Mesothelial cell of epicardium (in vitro differentiated cells): ENCODE measurements at regions not wholly inside any gene's neighbourhood (a gene's known extent, or its start where the extent isn't known, plus 50 kb on each side); places are given as distances from the start of the nearest gene placed in this dataset.

Experiments
- DNase-seq, 2 experiments: peaks; one replicate each; pipeline ENCODE4 v3.0.0; 2021; ENCODE audit warnings: low spot score in 2 of 2; ENCODE audit not compliant: unreplicated experiment in 2 of 2
- H3K27ac Mint-ChIP-seq: 2 replicates; pipeline ENCODE4 v1.8.0; 2021; ENCODE audit warnings: mixed read lengths
- H3K27me3 Mint-ChIP-seq: 2 replicates; pipeline ENCODE4 v1.8.0; 2021; ENCODE audit warnings: low read depth, mixed read lengths
- H3K36me3 Mint-ChIP-seq: 2 replicates; pipeline ENCODE4 v1.8.0; 2021; ENCODE audit warnings: mixed read lengths
- H3K4me1 Mint-ChIP-seq: 2 replicates; pipeline ENCODE4 v1.8.0; 2021; ENCODE audit warnings: mixed read lengths
- H3K4me3 Mint-ChIP-seq: 2 replicates; pipeline ENCODE4 v1.8.0; 2021; ENCODE audit warnings: mild to moderate bottlenecking, moderate library complexity, mixed read lengths
- H3K9me3 Mint-ChIP-seq: 2 replicates; pipeline ENCODE4 v1.8.0; 2021; ENCODE audit warnings: mixed read lengths
- TF ChIP-seq, protein P1 (sequence below): fragments of 200-600 bp; sonication (generic); IDR thresholded peaks from one replicate; pipeline ENCODE4 v1.5.0; 2021; ENCODE audit warnings: antibody characterized with exemption; ENCODE audit not compliant: unreplicated experiment

DNA sequence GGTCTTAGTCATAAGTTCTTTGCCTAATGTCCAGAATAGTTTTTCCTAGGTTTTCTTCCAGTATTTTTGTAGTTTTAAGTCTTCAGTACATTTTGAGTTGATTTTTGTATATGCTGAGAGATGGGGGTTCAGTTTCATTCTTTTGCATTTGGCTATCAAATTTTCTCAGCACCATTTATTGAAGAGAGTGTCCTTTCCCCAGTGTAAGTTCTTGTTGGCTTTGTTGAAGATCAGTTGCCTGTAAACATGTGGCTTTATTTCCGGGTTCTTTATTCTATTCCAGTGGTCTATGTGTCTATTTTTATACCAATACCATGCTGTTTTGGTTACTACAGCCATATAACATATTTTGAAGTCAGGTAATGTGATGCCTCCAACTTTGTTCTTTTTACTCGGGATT is 87.5 kb upstream of the MYCN start:
- Mint-ChIP-seq H3K9me3 (peaks cover 9% of the 10 kb centered on the region), H3K27ac (no peak overlapping the region), H3K27me3 (no peaks in the 10 kb centered on the region), H3K4me3 (no peak overlapping the region), H3K36me3 (no peaks in the 10 kb centered on the region), H3K4me1 (no peaks in the 10 kb centered on the region)
- no peak for DNase-seq
- TF ChIP-seq, protein P1, sequence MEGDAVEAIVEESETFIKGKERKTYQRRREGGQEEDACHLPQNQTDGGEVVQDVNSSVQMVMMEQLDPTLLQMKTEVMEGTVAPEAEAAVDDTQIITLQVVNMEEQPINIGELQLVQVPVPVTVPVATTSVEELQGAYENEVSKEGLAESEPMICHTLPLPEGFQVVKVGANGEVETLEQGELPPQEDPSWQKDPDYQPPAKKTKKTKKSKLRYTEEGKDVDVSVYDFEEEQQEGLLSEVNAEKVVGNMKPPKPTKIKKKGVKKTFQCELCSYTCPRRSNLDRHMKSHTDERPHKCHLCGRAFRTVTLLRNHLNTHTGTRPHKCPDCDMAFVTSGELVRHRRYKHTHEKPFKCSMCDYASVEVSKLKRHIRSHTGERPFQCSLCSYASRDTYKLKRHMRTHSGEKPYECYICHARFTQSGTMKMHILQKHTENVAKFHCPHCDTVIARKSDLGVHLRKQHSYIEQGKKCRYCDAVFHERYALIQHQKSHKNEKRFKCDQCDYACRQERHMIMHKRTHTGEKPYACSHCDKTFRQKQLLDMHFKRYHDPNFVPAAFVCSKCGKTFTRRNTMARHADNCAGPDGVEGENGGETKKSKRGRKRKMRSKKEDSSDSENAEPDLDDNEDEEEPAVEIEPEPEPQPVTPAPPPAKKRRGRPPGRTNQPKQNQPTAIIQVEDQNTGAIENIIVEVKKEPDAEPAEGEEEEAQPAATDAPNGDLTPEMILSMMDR, result no peak

- H3K27me3 Mint-ChIP-seq, result no peaks in the 10 kb centered on the region
- no peaks in the 10 kb centered on the region for H3K36me3 Mint-ChIP-seq
- no peak overlapping the region for H3K27ac Mint-ChIP-seq
- H3K9me3 Mint-ChIP-seq, result peaks cover 9% of the 10 kb centered on the region
- no peak overlapping the region for H3K4me3 Mint-ChIP-seq
- H3K4me1 Mint-ChIP-seq, result peaks cover 2% of the 10 kb centered on the region
- no peak for DNase-seq
- TF ChIP-seq, protein P1, result no peak
Measured at GRCh38 chr2:15853903-15854302, 86.4 kb upstream of the MYCN start.

GRCh38 chr2:15855766-15856260 is 84.5 kb upstream of the MYCN start:
- Mint-ChIP-seq H3K4me3 (no peak overlapping the region), H3K9me3 (peaks cover 3% of the 10 kb centered on the region), H3K27ac (no peak overlapping the region), H3K27me3 (no peaks in the 10 kb centered on the region), H3K36me3 (no peaks in the 10 kb centered on the region), H3K4me1 (peaks cover 2% of the 10 kb centered on the region)
- DNase-seq, result no peak
- TF ChIP-seq, protein P1, result no peak

GRCh38 chr2:15856318-15856717 is 84.0 kb upstream of the MYCN start:
- TF ChIP-seq, protein P1, result no peak
- Mint-ChIP-seq H3K27ac (no peak overlapping the region), H3K4me3 (no peak overlapping the region), H3K36me3 (no peaks in the 10 kb centered on the region), H3K27me3 (no peaks in the 10 kb centered on the region), H3K4me1 (peaks cover 2% of the 10 kb centered on the region), H3K9me3 (peaks cover 3% of the 10 kb centered on the region)
- DNase-seq, result no peak

DNA sequence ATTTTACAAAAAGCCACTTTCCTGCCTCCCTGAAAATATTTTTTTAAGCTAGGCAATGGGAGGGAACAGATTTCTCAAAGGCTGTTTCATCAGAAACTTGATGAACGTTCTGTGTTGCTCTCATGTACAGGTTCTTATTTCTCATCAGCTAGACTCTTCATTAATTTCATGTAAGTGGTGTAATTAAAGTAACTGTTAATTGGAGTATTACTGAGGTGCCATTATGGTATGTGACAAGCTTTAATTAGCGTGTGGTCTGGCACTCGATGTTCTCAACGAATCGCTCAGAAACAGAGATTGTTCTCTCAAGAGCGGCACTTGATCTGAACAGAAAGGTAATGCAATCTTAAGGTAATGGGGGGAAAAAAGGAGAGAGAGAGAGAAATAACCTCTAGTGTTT is 81.9 kb upstream of the MYCN start:
- no peaks in the 10 kb centered on the region for H3K27me3 Mint-ChIP-seq
- H3K4me3 Mint-ChIP-seq, result no peak overlapping the region
- TF ChIP-seq, protein P1, result no peak
- H3K36me3 Mint-ChIP-seq, result no peaks in the 10 kb centered on the region
- peaks cover 2% of the 10 kb centered on the region for H3K4me1 Mint-ChIP-seq
- no peak for DNase-seq
- H3K27ac Mint-ChIP-seq, result no peak overlapping the region
- peaks cover 3% of the 10 kb centered on the region for H3K9me3 Mint-ChIP-seq
